ENCODE measurements at regions not wholly inside any gene's neighbourhood (a gene's known extent, or its start where the extent isn't known, plus 50 kb on each side); places are given as distances from the start of the nearest gene placed in this dataset.

- no peak for TF ChIP-seq EZH2phosphoT487 (IDR thresholded peaks at IDR 0.05; ENCODE audit: low read length)
- no peak for TF ChIP-seq CTCF (IDR thresholded peaks at IDR 0.05; ENCODE audit: low read length)
- TF ChIP-seq EZH2 (optimal IDR thresholded peaks at IDR 0.05; ENCODE audit: low read depth, low read length) = no peak
Observed at GRCh38 chr17:33390479-33391176, 97.5 kb upstream of the ASIC2 start.

GRCh38 chr17:33396818-33397217, 103.7 kb upstream of the ASIC2 start:
- H3K27ac ChIP-seq (ENCODE audit: low read length) = no peak overlapping the region
- no peaks in the 10 kb centered on the region for H3K9me3 ChIP-seq (replicated peaks; ENCODE audit: insufficient read depth, low read length)
- no peaks in the 10 kb centered on the region for H3K4me1 ChIP-seq (ENCODE audit: low read length)
- no peaks in the 10 kb centered on the region for H3F3A ChIP-seq (ENCODE audit: insufficient read depth, low read length)
- no peak overlapping the region for H3K9ac ChIP-seq (ENCODE audit: low read length)
- no peak for DNase-seq
- TF ChIP-seq CTCF (IDR thresholded peaks at IDR 0.05; ENCODE audit: low read length) (no peak), EZH2 (optimal IDR thresholded peaks at IDR 0.05; ENCODE audit: low read depth, low read length) (no peak), EZH2phosphoT487 (IDR thresholded peaks at IDR 0.05; ENCODE audit: low read length) (no peak)
- no peaks in the 10 kb centered on the region for H3K9me2 ChIP-seq (replicated peaks; ENCODE audit: insufficient read depth, low read length)
- no peaks in the 10 kb centered on the region for H3K79me2 ChIP-seq (ENCODE audit: low read length)
- no peak overlapping the region for H2AFZ ChIP-seq (ENCODE audit: low read length)
- no peaks in the 10 kb centered on the region for H3K36me3 ChIP-seq (replicated peaks; ENCODE audit: insufficient read depth, low read length)
- H3K27me3 ChIP-seq (replicated peaks; ENCODE audit: insufficient read depth, low read length) = no peaks in the 10 kb centered on the region
- no peak overlapping the region for H3K4me2 ChIP-seq (ENCODE audit: low read depth, low read length)
- H3K4me3 ChIP-seq (ENCODE audit: low read length) = no peak overlapping the region
- no peaks in the 10 kb centered on the region for H4K20me1 ChIP-seq (ENCODE audit: insufficient read depth, low read length)

More at GRCh38 chr17:33390479-33391176, 97.5 kb upstream of the ASIC2 start:
- Histone ChIP-seq H3K4me2 (ENCODE audit: low read depth, low read length) (no peak overlapping the region), H3K79me2 (ENCODE audit: low read length) (no peaks in the 10 kb centered on the region), H3K9me2 (replicated peaks; ENCODE audit: insufficient read depth, low read length) (no peaks in the 10 kb centered on the region), H3K36me3 (replicated peaks; ENCODE audit: insufficient read depth, low read length) (no peaks in the 10 kb centered on the region), H3K9me3 (replicated peaks; ENCODE audit: insufficient read depth, low read length) (no peaks in the 10 kb centered on the region), H3K4me3 (ENCODE audit: low read length) (no peak overlapping the region), H3F3A (ENCODE audit: insufficient read depth, low read length) (no peaks in the 10 kb centered on the region), H3K9ac (ENCODE audit: low read length) (no peak overlapping the region), H2AFZ (ENCODE audit: low read length) (no peak overlapping the region), H4K20me1 (ENCODE audit: insufficient read depth, low read length) (no peaks in the 10 kb centered on the region), H3K27ac (ENCODE audit: low read length) (no peak overlapping the region), H3K27me3 (replicated peaks; ENCODE audit: insufficient read depth, low read length) (no peaks in the 10 kb centered on the region), H3K4me1 (ENCODE audit: low read length) (no peaks in the 10 kb centered on the region)
- no peak for DNase-seq

- Histone ChIP-seq H3K27ac (ENCODE audit: low read length) (no peak overlapping the region), H3K79me2 (ENCODE audit: low read length) (no peaks in the 10 kb centered on the region), H3K4me1 (ENCODE audit: low read length) (no peaks in the 10 kb centered on the region), H3K36me3 (replicated peaks; ENCODE audit: insufficient read depth, low read length) (no peaks in the 10 kb centered on the region), H3F3A (ENCODE audit: insufficient read depth, low read length) (no peaks in the 10 kb centered on the region), H3K4me3 (ENCODE audit: low read length) (no peak overlapping the region), H3K9ac (ENCODE audit: low read length) (no peak overlapping the region), H4K20me1 (ENCODE audit: insufficient read depth, low read length) (no peaks in the 10 kb centered on the region), H2AFZ (ENCODE audit: low read length) (no peak overlapping the region), H3K9me3 (replicated peaks; ENCODE audit: insufficient read depth, low read length) (no peaks in the 10 kb centered on the region), H3K4me2 (ENCODE audit: low read depth, low read length) (no peak overlapping the region), H3K9me2 (replicated peaks; ENCODE audit: insufficient read depth, low read length) (no peaks in the 10 kb centered on the region), H3K27me3 (replicated peaks; ENCODE audit: insufficient read depth, low read length) (no peaks in the 10 kb centered on the region)
- DNase-seq = no peak
- TF ChIP-seq CTCF (IDR thresholded peaks at IDR 0.05; ENCODE audit: low read length) (no peak), EZH2phosphoT487 (IDR thresholded peaks at IDR 0.05; ENCODE audit: low read length) (no peak), EZH2 (optimal IDR thresholded peaks at IDR 0.05; ENCODE audit: low read depth, low read length) (no peak)
Observed at GRCh38 chr17:33398386-33398785, 105.3 kb upstream of the ASIC2 start.

All from MM.1S (cell line).